ENCODE measurements at regions not wholly inside any gene's neighbourhood (a gene's known extent, or its start where the extent isn't known, plus 50 kb on each side); places are given as distances from the start of the nearest gene placed in this dataset.

GRCh38 chr13:111503376-111503775 is 182.9 kb downstream of the TEX29 start:
- H3K4me1 ChIP-seq (ENCODE audit: control insufficient read depth, extremely low read depth, insufficient read depth, low read length): no peaks in the 10 kb centered on the region
- H3K36me3 ChIP-seq (ENCODE audit: control insufficient read depth, insufficient read depth, low read length): no peaks in the 10 kb centered on the region
- no peak overlapping the region for H3K4me3 ChIP-seq (replicated peaks in 1 of 4; ENCODE audit: control extremely low read depth in 1 of 4, insufficient read depth in 1 of 4, low read depth in 3 of 4, low read length in 4 of 4)
- no peaks in the 10 kb centered on the region for H3K9me3 ChIP-seq (ENCODE audit: control insufficient read depth, insufficient read depth, low read depth, low read length)
- no peaks in the 10 kb centered on the region for H3K27me3 ChIP-seq (ENCODE audit: control insufficient read depth, insufficient read depth, low read length)
- TF ChIP-seq EZH2 (IDR thresholded peaks at IDR 0.05; ENCODE audit: low read length, missing control alignments): no peak
- TF ChIP-seq CTCF (conservative IDR thresholded peaks at IDR 0.05 in 1 of 2, IDR thresholded peaks at IDR 0.05 in 1 of 2; ENCODE audit: low read depth in 1 of 2, low read length in 2 of 2): no peak
- no peak for DNase-seq (ENCODE audit: low read depth in 2 of 2)
- H3K9ac ChIP-seq (ENCODE audit: insufficient read depth, low read length): no peak overlapping the region
- H4K20me1 ChIP-seq (ENCODE audit: control insufficient read depth, extremely low read depth, insufficient read depth, low read length): no peaks in the 10 kb centered on the region
- H3K79me2 ChIP-seq (ENCODE audit: control insufficient read depth, insufficient read depth, low read length): no peaks in the 10 kb centered on the region
- H3K4me2 ChIP-seq (ENCODE audit: extremely low read depth, insufficient read depth, low read length): no peak overlapping the region
- H2AFZ ChIP-seq (ENCODE audit: low read length): no peak overlapping the region
- no peak overlapping the region for H3K27ac ChIP-seq (ENCODE audit: insufficient read depth, low read length)

GRCh38 chr13:111503905-111504695 is 183.7 kb downstream of the TEX29 start:
- Histone ChIP-seq H3K9ac (ENCODE audit: insufficient read depth, low read length) (no peak overlapping the region), H3K79me2 (ENCODE audit: control insufficient read depth, insufficient read depth, low read length) (no peaks in the 10 kb centered on the region), H3K4me3 (replicated peaks in 1 of 4; ENCODE audit: control extremely low read depth in 1 of 4, insufficient read depth in 1 of 4, low read depth in 3 of 4, low read length in 4 of 4) (no peak overlapping the region), H4K20me1 (ENCODE audit: control insufficient read depth, extremely low read depth, insufficient read depth, low read length) (no peaks in the 10 kb centered on the region), H3K27ac (ENCODE audit: insufficient read depth, low read length) (no peak overlapping the region), H3K4me2 (ENCODE audit: extremely low read depth, insufficient read depth, low read length) (no peak overlapping the region), H3K36me3 (ENCODE audit: control insufficient read depth, insufficient read depth, low read length) (no peaks in the 10 kb centered on the region), H2AFZ (ENCODE audit: low read length) (no peak overlapping the region), H3K9me3 (ENCODE audit: control insufficient read depth, insufficient read depth, low read depth, low read length) (no peaks in the 10 kb centered on the region), H3K4me1 (ENCODE audit: control insufficient read depth, extremely low read depth, insufficient read depth, low read length) (no peaks in the 10 kb centered on the region), H3K27me3 (ENCODE audit: control insufficient read depth, insufficient read depth, low read length) (no peaks in the 10 kb centered on the region)
- TF ChIP-seq CTCF (conservative IDR thresholded peaks at IDR 0.05 in 1 of 2, IDR thresholded peaks at IDR 0.05 in 1 of 2; ENCODE audit: low read depth in 1 of 2, low read length in 2 of 2) (no peak), EZH2 (IDR thresholded peaks at IDR 0.05; ENCODE audit: low read length, missing control alignments) (no peak)
- no peak for DNase-seq (ENCODE audit: low read depth in 2 of 2)

GRCh38 chr13:111505175-111505777 is 184.8 kb downstream of the TEX29 start:
- H3K9ac ChIP-seq (ENCODE audit: insufficient read depth, low read length): no peak overlapping the region
- no peak overlapping the region for H3K4me3 ChIP-seq (replicated peaks in 1 of 4; ENCODE audit: control extremely low read depth in 1 of 4, insufficient read depth in 1 of 4, low read depth in 3 of 4, low read length in 4 of 4)
- H2AFZ ChIP-seq (ENCODE audit: low read length): no peak overlapping the region
- H3K27me3 ChIP-seq (ENCODE audit: control insufficient read depth, insufficient read depth, low read length): no peaks in the 10 kb centered on the region
- H3K36me3 ChIP-seq (ENCODE audit: control insufficient read depth, insufficient read depth, low read length): no peaks in the 10 kb centered on the region
- H3K9me3 ChIP-seq (ENCODE audit: control insufficient read depth, insufficient read depth, low read depth, low read length): no peaks in the 10 kb centered on the region
- H4K20me1 ChIP-seq (ENCODE audit: control insufficient read depth, extremely low read depth, insufficient read depth, low read length): no peaks in the 10 kb centered on the region
- H3K27ac ChIP-seq (ENCODE audit: insufficient read depth, low read length): no peak overlapping the region
- no peaks in the 10 kb centered on the region for H3K79me2 ChIP-seq (ENCODE audit: control insufficient read depth, insufficient read depth, low read length)
- peak in 1 of 2 donors; percentile 9 for TF ChIP-seq CTCF (conservative IDR thresholded peaks at IDR 0.05 in 1 of 2, IDR thresholded peaks at IDR 0.05 in 1 of 2; ENCODE audit: low read depth in 1 of 2, low read length in 2 of 2)
- TF ChIP-seq EZH2 (IDR thresholded peaks at IDR 0.05; ENCODE audit: low read length, missing control alignments): no peak
- H3K4me2 ChIP-seq (ENCODE audit: extremely low read depth, insufficient read depth, low read length): no peak overlapping the region
- no peak for DNase-seq (ENCODE audit: low read depth in 2 of 2)
- H3K4me1 ChIP-seq (ENCODE audit: control insufficient read depth, extremely low read depth, insufficient read depth, low read length): no peaks in the 10 kb centered on the region
